Stimulated activated CD8-positive, alpha-beta memory T cell treated with anti-CD3 and anti-CD28 coated beads, Interleukin-12 subunit alpha, Interleukin-12 subunit beta, amount 100 ng/mL, for 1 hour (primary cell): ENCODE measurements at regions not wholly inside any gene's neighbourhood (a gene's known extent, or its start where the extent isn't known, plus 50 kb on each side); places are given as distances from the start of the nearest gene placed in this dataset.

Source experiments
- DNase-seq: peaks from one replicate; pipeline ENCODE4 v3.0.0-alpha.2; 2020; ENCODE audit warnings: low read depth

DNA sequence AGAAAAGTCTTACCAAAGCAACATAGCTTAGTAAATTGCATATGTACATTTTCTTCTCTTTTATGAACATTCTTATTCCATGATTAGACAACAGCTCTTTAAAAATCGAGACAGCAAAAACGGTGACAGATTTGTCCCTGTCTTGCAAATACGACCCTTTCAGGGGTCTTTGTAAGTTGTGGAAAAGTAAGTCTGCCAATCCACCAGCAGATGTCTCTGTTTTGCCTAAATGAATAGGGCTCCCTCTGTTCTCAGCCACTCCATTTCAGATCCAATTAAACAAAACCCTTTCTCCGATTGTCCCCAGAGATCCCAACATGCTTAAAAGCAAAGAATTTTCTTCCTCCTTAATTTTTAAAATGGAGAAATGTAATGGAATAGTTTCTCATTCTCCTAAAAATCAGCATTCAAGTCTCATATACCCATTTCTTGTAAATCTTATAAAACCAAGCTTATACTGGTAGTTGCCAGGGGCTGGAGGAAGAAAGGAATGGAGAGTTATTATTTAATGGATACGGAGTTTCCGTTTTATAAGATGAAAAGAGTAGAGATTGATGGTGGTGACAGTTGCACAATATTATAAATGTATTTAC is 61.0 kb upstream of the NFE2L3 start:
- DNase-seq: no peak

GRCh38 chr7:26091933-26092332 is 60.1 kb upstream of the NFE2L3 start:
- DNase-seq: no peak

GRCh38 chr7:26093023-26093422 is 59.0 kb upstream of the NFE2L3 start:
- no peak for DNase-seq

- DNase-seq: no peak
These were observed 55.9 kb upstream of the NFE2L3 start for GRCh38 chr7:26096136-26096535.

GRCh38 chr7:26097837-26098668 is 53.9 kb upstream of the NFE2L3 start:
- no peak for DNase-seq

DNA sequence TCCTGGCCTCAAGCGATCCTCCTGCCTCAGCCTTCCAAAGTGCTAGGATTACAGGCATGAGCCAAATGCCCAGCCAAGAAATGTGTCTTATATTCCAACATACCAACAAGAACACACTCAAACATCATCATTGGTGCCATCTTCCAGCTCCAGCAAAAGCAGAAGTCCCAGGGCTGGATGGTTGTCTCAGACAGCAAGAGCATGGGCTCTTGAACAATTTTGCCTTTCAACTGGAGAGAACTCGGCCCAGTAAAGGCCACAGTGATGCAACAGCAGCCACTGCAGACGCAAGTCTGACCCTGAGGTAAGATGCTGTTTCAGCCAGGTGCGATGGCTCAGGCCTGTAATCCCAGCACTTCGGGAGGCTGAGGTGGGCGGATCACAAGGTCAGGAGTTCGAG is 52.8 kb upstream of the NFE2L3 start:
- DNase-seq: no peak

GRCh38 chr7:26100406-26101339 is 51.3 kb upstream of the NFE2L3 start:
- DNase-seq: no peak

DNA sequence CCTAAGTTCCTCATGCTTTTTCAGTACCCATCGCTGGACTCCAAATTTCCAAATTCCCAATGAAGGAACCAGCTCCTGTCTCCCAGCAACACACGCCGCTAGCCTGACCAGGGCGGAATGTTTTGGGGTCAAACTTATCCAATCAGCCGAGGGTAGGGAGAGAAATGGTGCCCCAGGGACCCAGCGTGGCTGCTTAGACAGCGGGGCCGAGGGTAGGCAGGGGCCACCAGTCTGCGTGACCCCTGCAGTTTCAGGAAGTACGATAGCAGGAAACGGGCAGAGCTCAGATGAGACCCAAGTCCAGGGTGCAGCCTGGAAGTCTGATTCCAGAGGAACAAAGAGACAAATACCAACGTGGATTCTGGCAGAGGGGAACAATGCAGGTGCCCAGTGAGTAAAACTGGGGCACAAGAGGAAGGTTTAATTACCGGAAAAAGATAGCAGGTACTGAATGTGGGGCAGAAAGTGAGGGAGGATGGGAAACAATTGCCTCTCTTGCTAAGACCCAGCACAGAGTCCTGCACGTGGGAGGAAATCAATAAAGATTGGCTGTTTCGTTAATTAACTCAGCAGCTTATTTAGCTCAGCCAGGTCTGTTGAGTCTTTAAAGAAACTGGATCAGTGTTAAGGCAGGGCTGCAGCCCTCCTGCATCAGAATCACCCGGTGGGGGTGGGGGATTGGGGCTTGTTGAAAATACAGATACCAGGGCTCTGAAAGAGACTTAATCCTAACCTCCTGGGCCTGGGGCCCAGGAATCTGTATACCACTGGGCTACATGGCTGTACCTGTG is 50.4 kb upstream of the NFE2L3 start:
- DNase-seq: no peak

GRCh38 chr7:26102176-26102575 is 49.8 kb upstream of the NFE2L3 start:
- DNase-seq: no peak
